ENCODE measurements at regions not wholly inside any gene's neighbourhood (a gene's known extent, or its start where the extent isn't known, plus 50 kb on each side); places are given as distances from the start of the nearest gene placed in this dataset.
"Not testable (repeated sequence)": the region's sequence is repeated elsewhere in the genome, so short reads cannot be mapped to it uniquely, and the experiment has no call there.

GRCh38 chr6:106724337-106724736 is 95.0 kb downstream of the QRSL1 start:
- no peaks in the 10 kb centered on the region for H3K27me3 ChIP-seq (ENCODE audit: insufficient read depth)
- no peaks in the 10 kb centered on the region for H3K36me3 ChIP-seq (replicated peaks in 1 of 2; ENCODE audit: control insufficient read depth in 1 of 2, insufficient read depth in 2 of 2, low read length in 1 of 2)
- H3K9me3 ChIP-seq: no peaks in the 10 kb centered on the region
- TF ChIP-seq RCOR1 (IDR thresholded peaks at IDR 0.05; ENCODE audit: low read length): no peak
- TF ChIP-seq RXRA (IDR thresholded peaks at IDR 0.05; ENCODE audit: borderline replicate concordance, low read depth): no peak
- TF ChIP-seq FOSL2 (IDR thresholded peaks at IDR 0.05; ENCODE audit: borderline replicate concordance, low read depth): no peak
- TF ChIP-seq, protein P1, sequence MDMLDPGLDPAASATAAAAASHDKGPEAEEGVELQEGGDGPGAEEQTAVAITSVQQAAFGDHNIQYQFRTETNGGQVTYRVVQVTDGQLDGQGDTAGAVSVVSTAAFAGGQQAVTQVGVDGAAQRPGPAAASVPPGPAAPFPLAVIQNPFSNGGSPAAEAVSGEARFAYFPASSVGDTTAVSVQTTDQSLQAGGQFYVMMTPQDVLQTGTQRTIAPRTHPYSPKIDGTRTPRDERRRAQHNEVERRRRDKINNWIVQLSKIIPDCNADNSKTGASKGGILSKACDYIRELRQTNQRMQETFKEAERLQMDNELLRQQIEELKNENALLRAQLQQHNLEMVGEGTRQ (IDR thresholded peaks at IDR 0.05; ENCODE audit: borderline replicate concordance, low read depth, low read length): no peak
- no peak for TF ChIP-seq IRF3 (IDR thresholded peaks at IDR 0.05; ENCODE audit: low read depth, low read length)
- no peak for TF ChIP-seq TCF12 (IDR thresholded peaks at IDR 0.05)
- TF ChIP-seq NFIC (IDR thresholded peaks at IDR 0.05; ENCODE audit: borderline replicate concordance): no peak
- no peak for TF ChIP-seq SIN3A (IDR thresholded peaks at IDR 0.05; ENCODE audit: borderline replicate concordance, low read depth, low read length)
- no peak for TF ChIP-seq MXI1 (IDR thresholded peaks at IDR 0.05; ENCODE audit: low read depth, low read length)
- no peak for TF ChIP-seq FOXJ3 (CRISPR knock-in tag; IDR thresholded peaks at IDR 0.05)
- TF ChIP-seq EZH2phosphoT487 (IDR thresholded peaks at IDR 0.05; ENCODE audit: borderline replicate concordance, low read depth): no peak
- TF ChIP-seq, protein P2, sequence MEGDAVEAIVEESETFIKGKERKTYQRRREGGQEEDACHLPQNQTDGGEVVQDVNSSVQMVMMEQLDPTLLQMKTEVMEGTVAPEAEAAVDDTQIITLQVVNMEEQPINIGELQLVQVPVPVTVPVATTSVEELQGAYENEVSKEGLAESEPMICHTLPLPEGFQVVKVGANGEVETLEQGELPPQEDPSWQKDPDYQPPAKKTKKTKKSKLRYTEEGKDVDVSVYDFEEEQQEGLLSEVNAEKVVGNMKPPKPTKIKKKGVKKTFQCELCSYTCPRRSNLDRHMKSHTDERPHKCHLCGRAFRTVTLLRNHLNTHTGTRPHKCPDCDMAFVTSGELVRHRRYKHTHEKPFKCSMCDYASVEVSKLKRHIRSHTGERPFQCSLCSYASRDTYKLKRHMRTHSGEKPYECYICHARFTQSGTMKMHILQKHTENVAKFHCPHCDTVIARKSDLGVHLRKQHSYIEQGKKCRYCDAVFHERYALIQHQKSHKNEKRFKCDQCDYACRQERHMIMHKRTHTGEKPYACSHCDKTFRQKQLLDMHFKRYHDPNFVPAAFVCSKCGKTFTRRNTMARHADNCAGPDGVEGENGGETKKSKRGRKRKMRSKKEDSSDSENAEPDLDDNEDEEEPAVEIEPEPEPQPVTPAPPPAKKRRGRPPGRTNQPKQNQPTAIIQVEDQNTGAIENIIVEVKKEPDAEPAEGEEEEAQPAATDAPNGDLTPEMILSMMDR (IDR thresholded peaks at IDR 0.05): no peak
- TF ChIP-seq POLR2AphosphoS5 (IDR thresholded peaks at IDR 0.05; ENCODE audit: low read depth, low read length): no peak
- TF ChIP-seq, protein P3, sequence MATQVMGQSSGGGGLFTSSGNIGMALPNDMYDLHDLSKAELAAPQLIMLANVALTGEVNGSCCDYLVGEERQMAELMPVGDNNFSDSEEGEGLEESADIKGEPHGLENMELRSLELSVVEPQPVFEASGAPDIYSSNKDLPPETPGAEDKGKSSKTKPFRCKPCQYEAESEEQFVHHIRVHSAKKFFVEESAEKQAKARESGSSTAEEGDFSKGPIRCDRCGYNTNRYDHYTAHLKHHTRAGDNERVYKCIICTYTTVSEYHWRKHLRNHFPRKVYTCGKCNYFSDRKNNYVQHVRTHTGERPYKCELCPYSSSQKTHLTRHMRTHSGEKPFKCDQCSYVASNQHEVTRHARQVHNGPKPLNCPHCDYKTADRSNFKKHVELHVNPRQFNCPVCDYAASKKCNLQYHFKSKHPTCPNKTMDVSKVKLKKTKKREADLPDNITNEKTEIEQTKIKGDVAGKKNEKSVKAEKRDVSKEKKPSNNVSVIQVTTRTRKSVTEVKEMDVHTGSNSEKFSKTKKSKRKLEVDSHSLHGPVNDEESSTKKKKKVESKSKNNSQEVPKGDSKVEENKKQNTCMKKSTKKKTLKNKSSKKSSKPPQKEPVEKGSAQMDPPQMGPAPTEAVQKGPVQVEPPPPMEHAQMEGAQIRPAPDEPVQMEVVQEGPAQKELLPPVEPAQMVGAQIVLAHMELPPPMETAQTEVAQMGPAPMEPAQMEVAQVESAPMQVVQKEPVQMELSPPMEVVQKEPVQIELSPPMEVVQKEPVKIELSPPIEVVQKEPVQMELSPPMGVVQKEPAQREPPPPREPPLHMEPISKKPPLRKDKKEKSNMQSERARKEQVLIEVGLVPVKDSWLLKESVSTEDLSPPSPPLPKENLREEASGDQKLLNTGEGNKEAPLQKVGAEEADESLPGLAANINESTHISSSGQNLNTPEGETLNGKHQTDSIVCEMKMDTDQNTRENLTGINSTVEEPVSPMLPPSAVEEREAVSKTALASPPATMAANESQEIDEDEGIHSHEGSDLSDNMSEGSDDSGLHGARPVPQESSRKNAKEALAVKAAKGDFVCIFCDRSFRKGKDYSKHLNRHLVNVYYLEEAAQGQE (IDR thresholded peaks at IDR 0.05; ENCODE audit: low read depth, low read length): no peak
- TF ChIP-seq USF1 (IDR thresholded peaks at IDR 0.05; ENCODE audit: borderline replicate concordance, low read depth): no peak
- TF ChIP-seq EP300 (IDR thresholded peaks at IDR 0.05; ENCODE audit: borderline replicate concordance in 1 of 2, low read depth in 1 of 2, low read length in 1 of 2): no peak
- H3K27ac ChIP-seq (ENCODE audit: low read depth in 2 of 2, low read length in 1 of 2): no peak overlapping the region
- no peak overlapping the region for H3K4me3 ChIP-seq (ENCODE audit: low read depth in 2 of 2, low read length in 1 of 2)
- H3K4me1 ChIP-seq (ENCODE audit: control insufficient read depth in 1 of 2, insufficient read depth in 2 of 2, low read depth in 1 of 2, low read length in 1 of 2): no peaks in the 10 kb centered on the region; a peak in 1 of 4 replicates
- ChIA-PET CTCF (no interaction called here), POLR2A (no interaction called here)
- no peaks in the 10 kb centered on the region for H4K20me1 ChIP-seq (ENCODE audit: insufficient read depth)
- no peak overlapping the region for H3K4me2 ChIP-seq
- 47% methylated on average over 3 of the region's 4 CpGs for WGBS (ENCODE audit: low lambda C conversion rate)
- H3K9me2 ChIP-seq: no peaks in the 10 kb centered on the region
- H3F3A ChIP-seq (replicated peaks; ENCODE audit: insufficient read depth): no peaks in the 10 kb centered on the region
- H2AFZ ChIP-seq (ENCODE audit: low read depth): no peak overlapping the region
- H3K79me2 ChIP-seq (ENCODE audit: insufficient read depth): no peaks in the 10 kb centered on the region
- H3K9ac ChIP-seq: no peak overlapping the region
- DNase-seq: no peak

GRCh38 chr6:106723419-106723818 is 94.0 kb downstream of the QRSL1 start:
- 70% methylated on average over 2 of the region's 2 CpGs for WGBS (ENCODE audit: low lambda C conversion rate)

More at GRCh38 chr6:106723419-106723818, 94.0 kb downstream of the QRSL1 start:
- H3K9ac ChIP-seq; H3K9me2 ChIP-seq; H2AFZ ChIP-seq (ENCODE audit: low read depth); H3K36me3 ChIP-seq (replicated peaks in 1 of 2; ENCODE audit: control insufficient read depth in 1 of 2, insufficient read depth in 2 of 2, low read length in 1 of 2); H3K4me1 ChIP-seq (ENCODE audit: control insufficient read depth in 1 of 2, insufficient read depth in 2 of 2, low read depth in 1 of 2, low read length in 1 of 2); H3K27me3 ChIP-seq (ENCODE audit: insufficient read depth); POLR2A ChIA-PET; H3K79me2 ChIP-seq (ENCODE audit: insufficient read depth); DNase-seq; CTCF ChIA-PET; H3F3A ChIP-seq (replicated peaks; ENCODE audit: insufficient read depth); H3K9me3 ChIP-seq; H3K27ac ChIP-seq (ENCODE audit: low read depth in 2 of 2, low read length in 1 of 2); H4K20me1 ChIP-seq (ENCODE audit: insufficient read depth); H3K4me2 ChIP-seq; H3K4me3 ChIP-seq (ENCODE audit: low read depth in 2 of 2, low read length in 1 of 2): not testable (repeated sequence)
